Adrenal gland (tissue), 9 donors: ENCODE measurements at regions not wholly inside any gene's neighbourhood (a gene's known extent, or its start where the extent isn't known, plus 50 kb on each side); places are given as distances from the start of the nearest gene placed in this dataset.

Source experiments
- DNase-seq, 7 donors: peaks; one replicate each; pipeline ENCODE4 v3.0.0-alpha.2; 2019 to 2020
- H3K27ac ChIP-seq, 5 donors: fragments of 200-600 bp; sonication (generic) in 4 of 5; 1 replicate in 3 of 5; 2 replicates in 2 of 5; pipeline versions ENCODE4 v1.5.1 to v1.8.0; 2016 to 2020; ENCODE audit warnings: mild to moderate bottlenecking in 1 of 5
- H3K27me3 ChIP-seq: fragments of 200-600 bp; 2 replicates; pipeline ENCODE4 v1.8.0; 2021
- H3K36me3 ChIP-seq, 2 donors: fragments of 200-600 bp; replicated peaks in 1 of 2; 1 replicate in 1 of 2; 2 replicates in 1 of 2; pipeline versions ENCODE4 v1.5.1 to v1.8.0; 2018 to 2022
- H3K4me1 ChIP-seq, 2 donors: fragments of 200-600 bp; replicated peaks in 1 of 2; 1 replicate in 1 of 2; 2 replicates in 1 of 2; pipeline versions ENCODE4 v1.5.1 to v1.8.0; 2018 to 2021
- H3K4me3 ChIP-seq, 4 donors: fragments of 200-600 bp; sonication (generic) in 3 of 4; one replicate each; pipeline ENCODE4 v1.5.1; 2016 to 2018
- H3K9me3 ChIP-seq, 3 donors: fragments of 200-600 bp; sonication (generic) in 1 of 3; replicated peaks in 1 of 3; 1 replicate in 2 of 3; 2 replicates in 1 of 3; pipeline versions ENCODE4 v1.5.1 to v1.8.0; 2016 to 2021
- CTCF ChIP-seq, 6 experiments: fragments of 450-650 bp in 4 of 6; fragments of 200-600 bp in 2 of 6; sonication (generic) in 1 of 6; IDR thresholded peaks; 1 replicate in 5 of 6; 2 replicates in 1 of 6; pipeline versions ENCODE4 v1.5.1 to v1.8.0; 2016 to 2021; ENCODE audit warnings: antibody characterized with exemption in 6 of 6, mild to moderate bottlenecking in 2 of 6, moderate library complexity in 1 of 6
- POLR2A ChIP-seq, 2 donors: fragments of 450-650 bp; IDR thresholded peaks; one replicate each; pipeline ENCODE4 v1.6.1; 2017; ENCODE audit warnings: antibody characterized with exemption in 2 of 2, mild to moderate bottlenecking in 2 of 2, moderate library complexity in 1 of 2
- WGBS, 4 donors: extraction: QIAGEN DNeasy Blood & Tissue Kit in 2 of 4; methylation state at CpG; one replicate each; pipeline versions ENCODE4 v1.1.5 to v1.1.7; 2013 to 2017; 5-methylcytosine and 5-hydroxymethylcytosine counted together
- intact Hi-C, 2 donors: fragments of 100-400 bp; cut with DNase I; formaldehyde crosslinking; loops; one replicate each; pipeline versions ENCODE4 v1.14.1 to v1.15.0; 2022 to 2023
- donor health status: healthy with polysubstance abuse.
- donor health status: Bipolar disorder and iron deficiency.
- donor health status: DM: yes; HTN: yes; CAD: no.
- donor health status: DM: no; HTN: no; CAD: no.
- donor health status: DM: no; HTN: no; CAD: no.

- Histone ChIP-seq H3K27me3 (no peaks in the 10 kb centered on the region), H3K4me1 (peaks cover 0 to 15% of the 10 kb centered on the region in 2 donors), H3K36me3 (no peaks in the 10 kb centered on the region), H3K4me3 (no peak overlapping the region), H3K27ac (no peak overlapping the region), H3K9me3 (no peaks in the 10 kb centered on the region)
- 83 to 96% (median 88%) methylated on average over 8 of the region's 8 CpGs for WGBS, 4 donors
- TF ChIP-seq POLR2A (IDR thresholded peaks at IDR 0.05): no peak
- no peak for TF ChIP-seq CTCF (IDR thresholded peaks at IDR 0.05)
- intact Hi-C loops: no loop called here
- DNase-seq: no peak
Measured at GRCh38 chr18:10128921-10129501, 215.2 kb downstream of the VAPA start.

GRCh38 chr18:10130606-10131005 lies 216.8 kb downstream of the VAPA start:
- Histone ChIP-seq H3K4me1 (peaks cover 0 to 15% of the 10 kb centered on the region in 2 donors), H3K4me3 (no peak overlapping the region), H3K27me3 (no peaks in the 10 kb centered on the region), H3K27ac (no peak overlapping the region), H3K9me3 (no peaks in the 10 kb centered on the region), H3K36me3 (no peaks in the 10 kb centered on the region)
- TF ChIP-seq POLR2A (IDR thresholded peaks at IDR 0.05) (no peak), CTCF (IDR thresholded peaks at IDR 0.05) (no peak)
- DNase-seq: no peak
- WGBS, 4 donors: 86 to 100% (median 90%) methylated on average over 3 of the region's 3 CpGs
- intact Hi-C loops: no loop called here

- H3K9me3 ChIP-seq: no peaks in the 10 kb centered on the region
- no peak for TF ChIP-seq POLR2A (IDR thresholded peaks at IDR 0.05)
- TF ChIP-seq CTCF (IDR thresholded peaks at IDR 0.05): no peak
- no peak overlapping the region for H3K4me3 ChIP-seq
- no peaks in the 10 kb centered on the region for H3K36me3 ChIP-seq
- H3K4me1 ChIP-seq: peaks cover 0 to 15% of the 10 kb centered on the region in 2 donors
- DNase-seq: no peak
- H3K27ac ChIP-seq: no peak overlapping the region
- intact Hi-C loops: no loop called here
- no peaks in the 10 kb centered on the region for H3K27me3 ChIP-seq
- WGBS, 4 donors: 85 to 92% (median 89%) methylated on average over 4 of the region's 4 CpGs
Measured at GRCh38 chr18:10131081-10131459, 217.3 kb downstream of the VAPA start.

DNA sequence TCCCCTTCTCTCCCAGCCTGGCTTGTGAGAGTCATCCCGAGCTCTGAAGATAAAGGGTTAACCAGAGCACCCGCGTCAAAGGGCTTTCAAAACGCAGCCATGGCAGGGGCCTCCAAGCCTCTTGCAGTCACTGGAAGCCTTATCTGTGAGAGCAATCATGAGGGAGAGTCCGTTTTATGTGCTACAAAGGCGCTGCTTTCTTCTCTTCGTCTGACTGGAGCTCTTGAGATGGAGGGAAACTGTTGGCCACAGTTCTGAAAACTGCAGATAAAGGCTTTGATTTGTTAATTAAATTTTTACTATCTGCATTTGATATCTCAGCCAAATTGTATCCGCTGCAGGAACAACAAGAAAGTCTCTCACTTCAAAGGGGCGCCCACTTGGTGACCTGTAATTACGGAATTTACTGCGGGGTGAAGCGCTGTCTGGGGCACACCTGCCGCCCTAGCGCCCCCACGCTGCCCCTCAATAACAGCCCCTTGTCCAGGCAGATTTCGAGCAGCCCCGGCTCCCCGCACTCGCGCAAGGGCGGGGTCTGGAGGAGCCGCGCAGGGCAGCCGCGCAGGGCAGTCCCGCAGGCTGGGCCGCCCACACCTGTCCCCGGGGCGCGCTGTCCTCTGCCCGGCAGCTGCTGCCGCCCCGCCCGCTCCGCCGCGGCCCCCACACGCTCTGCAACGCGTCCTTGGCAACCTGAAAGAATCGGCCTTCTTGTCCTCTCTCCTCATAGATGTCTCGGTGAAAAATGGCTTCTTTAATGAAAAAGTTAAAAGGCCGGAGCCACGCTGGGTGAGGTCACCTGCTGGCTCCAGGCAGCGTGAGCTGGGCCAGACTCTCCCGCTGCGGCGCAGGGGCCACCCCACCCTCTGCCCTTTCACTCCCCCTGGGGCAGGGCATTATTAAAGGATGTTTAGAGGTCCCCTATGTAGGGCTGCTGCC lies 217.9 kb downstream of the VAPA start:
- DNase-seq: peak in 2 of 7 donors; percentile 25 to 26
- H3K27ac ChIP-seq: no peak overlapping the region
- peak overlapping the region in 1 of 4 donors; percentile 40 for H3K4me3 ChIP-seq
- WGBS, 4 donors: 6 to 8% (median 7%) methylated on average over 25 to 48 of the region's 48 CpGs
- H3K27me3 ChIP-seq: no peaks in the 10 kb centered on the region
- H3K4me1 ChIP-seq: peaks cover 0 to 15% of the 10 kb centered on the region in 2 donors
- TF ChIP-seq CTCF (IDR thresholded peaks at IDR 0.05) (no peak), POLR2A (IDR thresholded peaks at IDR 0.05) (no peak)
- H3K9me3 ChIP-seq: no peaks in the 10 kb centered on the region
- no peaks in the 10 kb centered on the region for H3K36me3 ChIP-seq
- intact Hi-C loops: no loop called here
